Panc1 (cell line): ENCODE measurements at regions not wholly inside any gene's neighbourhood (a gene's known extent, or its start where the extent isn't known, plus 50 kb on each side); places are given as distances from the start of the nearest gene placed in this dataset.

ENCODE experiments used
- ATAC-seq: fragments of 200-7000 bp; cut with Tn5 transposase; 2 replicates; pipeline ENCODE4 v1.9.1; 2020; ENCODE audit warnings: mild to moderate bottlenecking, moderate library complexity
- BruUV-seq: library from RNA; stranded (reverse); fragments of 400-500 nt; replicated peaks from 2 replicates; lab custom pipeline; 2021; lab: Mats Ljungman, UMichigan
- CTCF ChIA-PET: fragments of 300-600 bp; sonication (Branson Sonifier 250); formaldehyde crosslinking; loops from one replicate; lab custom pipeline; 2022; ENCODE audit warnings: antibody characterized with exemption; lab: Charles Lee
- POLR2A ChIA-PET: fragments of 300-600 bp; sonication (Branson Sonifier 250); formaldehyde crosslinking; loops from one replicate; lab custom pipeline; 2022; ENCODE audit warnings: antibody characterized with exemption; lab: Charles Lee
- DNase-seq: peaks from one replicate; pipeline ENCODE4 v3.0.0-alpha.2; 2010; ENCODE audit warnings: low read depth, low spot score
- H3K27ac ChIP-seq: 2 replicates; pipeline ENCODE4 v1.5.1; 2011; ENCODE audit warnings: mild to moderate bottlenecking, low read length, inconsistent platforms
- H3K27me3 ChIP-seq: fragments of 200-500 bp; sonication (Bioruptor generic); 2 replicates; pipeline ENCODE4 v1.6.0; 2014; ENCODE audit warnings: low read length, inconsistent platforms; ENCODE audit not compliant: control insufficient read depth, insufficient read depth
- H3K36me3 ChIP-seq: fragments of 200-500 bp; sonication (Bioruptor generic); 2 replicates; pipeline ENCODE4 v1.5.1; 2014; ENCODE audit warnings: inconsistent platforms, mild to moderate bottlenecking, low read length, moderate library complexity; ENCODE audit not compliant: control insufficient read depth, insufficient read depth
- H3K4me1 ChIP-seq: 2 replicates; pipeline ENCODE4 v1.5.1; 2011; ENCODE audit warnings: inconsistent platforms, mild to moderate bottlenecking, low read length, moderate library complexity; ENCODE audit not compliant: control insufficient read depth, insufficient read depth
- H3K4me3 ChIP-seq, 2 experiments: 2 replicates each; pipeline ENCODE4 v1.5.1; 2011 to 2012; ENCODE audit warnings: low read depth in 2 of 2, low read length in 2 of 2, mild to moderate bottlenecking in 2 of 2, inconsistent platforms in 1 of 2, moderate library complexity in 1 of 2
- H3K9me3 ChIP-seq: fragments of 200-500 bp; sonication (Bioruptor generic); 2 replicates; pipeline ENCODE4 v1.5.1; 2014; ENCODE audit warnings: low read depth, mild to moderate bottlenecking, inconsistent platforms, low read length, moderate library complexity; ENCODE audit not compliant: control insufficient read depth, insufficient read depth
- POLR2AphosphoS5 ChIP-seq: IDR thresholded peaks from 2 replicates; pipeline ENCODE4 v1.6.1; 2012; ENCODE audit warnings: mild to moderate bottlenecking, low read depth, low read length, moderate library complexity
- SIN3A ChIP-seq: IDR thresholded peaks from 2 replicates; pipeline ENCODE4 v1.6.1; 2012; ENCODE audit warnings: low read depth, mild to moderate bottlenecking, low read length, moderate library complexity, borderline replicate concordance; ENCODE audit not compliant: insufficient read depth
- TCF7L2 ChIP-seq: IDR thresholded peaks from 2 replicates; pipeline ENCODE4 v1.6.1; 2011; ENCODE audit warnings: mild to moderate bottlenecking, low read depth, low read length, inconsistent platforms
- in situ Hi-C: cut with HindIII; loops from 2 replicates; pipeline ENCODE4 v1.10.0; 2016; ENCODE audit warnings: low sequenced_read_pairs, low pct_unique_long_range_greater_than_20kb
- intact Hi-C: fragments of 100-400 bp; cut with micrococcal nuclease; formaldehyde crosslinking; loops from one replicate; pipeline ENCODE4 v1.10.0; 2022; ENCODE audit not compliant: unreplicated experiment
- TF ChIP-seq, protein P1 (sequence below): fragments of 450-650 bp; IDR thresholded peaks from 2 replicates; pipeline ENCODE4 v1.5.1; 2017; ENCODE audit warnings: mild to moderate bottlenecking
- TF ChIP-seq, protein P2 (sequence below), 2 experiments: IDR thresholded peaks; 2 replicates each; pipeline ENCODE4 v1.6.1; 2011 to 2012; ENCODE audit warnings: low read depth in 2 of 2, control low read depth in 1 of 2, low read length in 1 of 2, mild to moderate bottlenecking in 1 of 2, moderate library complexity in 1 of 2; ENCODE audit not compliant: insufficient read depth in 1 of 2

DNA sequence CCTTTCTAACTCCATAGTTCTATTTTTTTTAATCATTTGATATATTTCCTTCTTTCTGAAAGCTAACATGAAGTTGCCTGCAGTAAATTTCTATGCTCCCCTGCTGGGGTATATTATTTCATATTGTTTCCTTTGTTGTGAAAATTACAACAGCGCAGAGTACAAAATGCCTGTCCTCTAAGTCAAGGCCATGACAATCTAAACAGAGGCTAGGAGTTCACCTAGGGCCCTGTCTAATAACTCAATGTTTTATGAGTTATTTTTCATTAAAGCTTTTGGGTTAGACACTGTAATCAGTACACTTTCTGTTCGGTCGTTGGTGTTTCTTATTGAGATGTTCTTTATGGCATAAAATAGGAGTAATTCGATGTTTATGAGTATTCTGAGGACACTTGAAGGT lies 111.2 kb downstream of the OSR1 start:
- H3K9me3 ChIP-seq = no peaks in the 10 kb centered on the region
- ATAC-seq = no peak
- no peak for TF ChIP-seq TCF7L2
- TF ChIP-seq POLR2AphosphoS5 = no peak
- no peak for TF ChIP-seq SIN3A
- TF ChIP-seq, protein P1, sequence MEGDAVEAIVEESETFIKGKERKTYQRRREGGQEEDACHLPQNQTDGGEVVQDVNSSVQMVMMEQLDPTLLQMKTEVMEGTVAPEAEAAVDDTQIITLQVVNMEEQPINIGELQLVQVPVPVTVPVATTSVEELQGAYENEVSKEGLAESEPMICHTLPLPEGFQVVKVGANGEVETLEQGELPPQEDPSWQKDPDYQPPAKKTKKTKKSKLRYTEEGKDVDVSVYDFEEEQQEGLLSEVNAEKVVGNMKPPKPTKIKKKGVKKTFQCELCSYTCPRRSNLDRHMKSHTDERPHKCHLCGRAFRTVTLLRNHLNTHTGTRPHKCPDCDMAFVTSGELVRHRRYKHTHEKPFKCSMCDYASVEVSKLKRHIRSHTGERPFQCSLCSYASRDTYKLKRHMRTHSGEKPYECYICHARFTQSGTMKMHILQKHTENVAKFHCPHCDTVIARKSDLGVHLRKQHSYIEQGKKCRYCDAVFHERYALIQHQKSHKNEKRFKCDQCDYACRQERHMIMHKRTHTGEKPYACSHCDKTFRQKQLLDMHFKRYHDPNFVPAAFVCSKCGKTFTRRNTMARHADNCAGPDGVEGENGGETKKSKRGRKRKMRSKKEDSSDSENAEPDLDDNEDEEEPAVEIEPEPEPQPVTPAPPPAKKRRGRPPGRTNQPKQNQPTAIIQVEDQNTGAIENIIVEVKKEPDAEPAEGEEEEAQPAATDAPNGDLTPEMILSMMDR = no peak
- TF ChIP-seq, protein P2, sequence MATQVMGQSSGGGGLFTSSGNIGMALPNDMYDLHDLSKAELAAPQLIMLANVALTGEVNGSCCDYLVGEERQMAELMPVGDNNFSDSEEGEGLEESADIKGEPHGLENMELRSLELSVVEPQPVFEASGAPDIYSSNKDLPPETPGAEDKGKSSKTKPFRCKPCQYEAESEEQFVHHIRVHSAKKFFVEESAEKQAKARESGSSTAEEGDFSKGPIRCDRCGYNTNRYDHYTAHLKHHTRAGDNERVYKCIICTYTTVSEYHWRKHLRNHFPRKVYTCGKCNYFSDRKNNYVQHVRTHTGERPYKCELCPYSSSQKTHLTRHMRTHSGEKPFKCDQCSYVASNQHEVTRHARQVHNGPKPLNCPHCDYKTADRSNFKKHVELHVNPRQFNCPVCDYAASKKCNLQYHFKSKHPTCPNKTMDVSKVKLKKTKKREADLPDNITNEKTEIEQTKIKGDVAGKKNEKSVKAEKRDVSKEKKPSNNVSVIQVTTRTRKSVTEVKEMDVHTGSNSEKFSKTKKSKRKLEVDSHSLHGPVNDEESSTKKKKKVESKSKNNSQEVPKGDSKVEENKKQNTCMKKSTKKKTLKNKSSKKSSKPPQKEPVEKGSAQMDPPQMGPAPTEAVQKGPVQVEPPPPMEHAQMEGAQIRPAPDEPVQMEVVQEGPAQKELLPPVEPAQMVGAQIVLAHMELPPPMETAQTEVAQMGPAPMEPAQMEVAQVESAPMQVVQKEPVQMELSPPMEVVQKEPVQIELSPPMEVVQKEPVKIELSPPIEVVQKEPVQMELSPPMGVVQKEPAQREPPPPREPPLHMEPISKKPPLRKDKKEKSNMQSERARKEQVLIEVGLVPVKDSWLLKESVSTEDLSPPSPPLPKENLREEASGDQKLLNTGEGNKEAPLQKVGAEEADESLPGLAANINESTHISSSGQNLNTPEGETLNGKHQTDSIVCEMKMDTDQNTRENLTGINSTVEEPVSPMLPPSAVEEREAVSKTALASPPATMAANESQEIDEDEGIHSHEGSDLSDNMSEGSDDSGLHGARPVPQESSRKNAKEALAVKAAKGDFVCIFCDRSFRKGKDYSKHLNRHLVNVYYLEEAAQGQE (IDR thresholded peaks at IDR 0.05; ENCODE audit: insufficient read depth in 1 of 2, low read depth in 2 of 2, low read length in 1 of 2) = no peak
- no TSS peak for BruUV-seq
- no peaks in the 10 kb centered on the region for H3K4me1 ChIP-seq
- intact Hi-C loops (no loop called here), in situ Hi-C loops (no loop called here)
- no peaks in the 10 kb centered on the region for H3K36me3 ChIP-seq
- H3K27ac ChIP-seq = no peak overlapping the region
- H3K4me3 ChIP-seq = no peak overlapping the region
- ChIA-PET POLR2A (no interaction called here), CTCF (no interaction called here)
- DNase-seq = no peak
- no peaks in the 10 kb centered on the region for H3K27me3 ChIP-seq

DNA sequence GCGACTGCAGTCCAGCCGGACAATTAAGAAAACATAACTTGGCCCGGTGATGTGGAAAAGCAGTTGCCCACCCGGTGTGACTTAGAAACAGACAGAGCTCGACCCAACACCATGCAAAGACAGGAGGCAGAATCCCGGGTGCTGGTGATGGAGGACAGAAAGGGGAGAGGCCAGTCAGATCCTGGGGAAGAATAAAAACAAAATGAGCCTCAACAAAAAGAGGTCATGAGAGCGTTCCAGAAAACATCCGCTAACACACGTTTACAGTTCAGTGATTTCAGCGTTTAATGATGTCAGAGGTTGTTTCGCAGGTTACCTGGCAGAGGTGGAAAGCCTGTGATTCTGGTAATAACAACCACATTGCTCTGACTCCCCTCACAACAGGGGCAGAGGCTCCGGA lies 111.9 kb downstream of the OSR1 start:
- CTCF ChIA-PET = no interaction called here
- no peaks in the 10 kb centered on the region for H3K36me3 ChIP-seq
- BruUV-seq = no TSS peak
- in situ Hi-C loops = no loop called here
- H3K4me3 ChIP-seq = no peak overlapping the region
- TF ChIP-seq TCF7L2 (no peak), SIN3A (no peak), POLR2AphosphoS5 (no peak)
- TF ChIP-seq, protein P1 = no peak
- TF ChIP-seq, protein P2 (IDR thresholded peaks at IDR 0.05; ENCODE audit: insufficient read depth in 1 of 2, low read depth in 2 of 2, low read length in 1 of 2) = no peak
- ATAC-seq (no peak), DNase-seq (no peak)
- H3K27ac ChIP-seq = no peak overlapping the region
- no peaks in the 10 kb centered on the region for H3K27me3 ChIP-seq
- no peaks in the 10 kb centered on the region for H3K4me1 ChIP-seq
- POLR2A ChIA-PET = no interaction called here
- H3K9me3 ChIP-seq = no peaks in the 10 kb centered on the region
- intact Hi-C loops = no loop called here
